GM12878 (cell line): ENCODE measurements at regions not wholly inside any gene's neighbourhood (a gene's known extent, or its start where the extent isn't known, plus 50 kb on each side); places are given as distances from the start of the nearest gene placed in this dataset.

ENCODE experiments used
- ATAC-seq: fragments of 200-7000 bp; cut with Tn5 transposase; 3 replicates; pipeline ENCODE4 v1.9.1; 2020; ENCODE audit warnings: mild to moderate bottlenecking, moderate library complexity
- BruUV-seq: library from RNA; stranded (reverse); fragments of 400-500 nt; replicated peaks from 2 replicates; lab custom pipeline; 2021; lab: Mats Ljungman, UMichigan
- CTCF ChIA-PET: fragments of 300-600 bp; sonication (Branson Sonifier 250); formaldehyde crosslinking; extraction: SDS; loops from one replicate; lab custom pipeline; 2021; ENCODE audit warnings: inconsistent platforms; lab: Yijun Ruan, JAX
- POLR2A ChIA-PET: fragments of 350-600 bp; formaldehyde crosslinking; extraction: SDS; loops from one replicate; lab custom pipeline; 2021; ENCODE audit warnings: inconsistent platforms; lab: Charles Lee
- RAD21 ChIA-PET: fragments of 300-600 bp; sonication (Branson Sonifier 250); formaldehyde crosslinking; loops from one replicate; lab custom pipeline; 2023; ENCODE audit warnings: antibody characterized with exemption; ENCODE audit not compliant: unreplicated experiment; lab: Charles Lee
- SMC1A ChIA-PET: fragments of 300-600 bp; sonication (Branson Sonifier 250); formaldehyde crosslinking; loops from one replicate; lab custom pipeline; 2023; ENCODE audit not compliant: unreplicated experiment, uncharacterized antibody; lab: Charles Lee
- DNase-seq: peaks from one replicate; pipeline ENCODE4 v3.0.0-alpha.2; 2011; ENCODE audit warnings: low read depth, low spot score
- FAIRE-seq: peaks from 3 replicates; lab custom pipeline; 2011; peaks lifted over from hg19 to GRCh38; lab: Jason Lieb, UNC
- H2AFZ ChIP-seq: 2 replicates; pipeline ENCODE4 v1.6.0; 2011; ENCODE audit warnings: low read depth, low read length, control low read depth; ENCODE audit not compliant: control insufficient read depth
- H3K27ac ChIP-seq: 2 replicates; pipeline ENCODE4 v1.5.1; 2011; ENCODE audit warnings: control low read depth; ENCODE audit not compliant: control insufficient read depth, insufficient read depth
- H3K27me3 ChIP-seq, 2 experiments: replicated peaks in 1 of 2; 2 replicates each; pipeline versions ENCODE4 v1.6.0 to v1.6.1; 2011; ENCODE audit warnings: low read length in 1 of 2; ENCODE audit not compliant: control insufficient read depth in 2 of 2, insufficient read depth in 2 of 2
- H3K36me3 ChIP-seq, 2 experiments: 2 replicates each; pipeline ENCODE4 v1.5.1; 2011; ENCODE audit warnings: low read length in 1 of 2; ENCODE audit not compliant: control insufficient read depth in 2 of 2, insufficient read depth in 2 of 2
- H3K4me1 ChIP-seq: 2 replicates; pipeline ENCODE4 v1.6.1; 2011; ENCODE audit warnings: mild to moderate bottlenecking, low read length, moderate library complexity, mixed read lengths; ENCODE audit not compliant: control insufficient read depth, insufficient read depth
- H3K4me2 ChIP-seq: 2 replicates; pipeline ENCODE4 v1.6.0; 2011; ENCODE audit warnings: control low read depth; ENCODE audit not compliant: control insufficient read depth, insufficient read depth
- H3K4me3 ChIP-seq: fragments of 200-600 bp; sonication (generic); 2 replicates; pipeline ENCODE4 v1.5.1; 2016
- H3K79me2 ChIP-seq: 2 replicates; pipeline ENCODE4 v1.6.0; 2011; ENCODE audit warnings: low read length; ENCODE audit not compliant: control insufficient read depth, insufficient read depth
- H3K9ac ChIP-seq: 2 replicates; pipeline ENCODE4 v1.8.0; 2011; ENCODE audit warnings: low read length, control low read depth, mixed read lengths; ENCODE audit not compliant: control insufficient read depth, insufficient read depth
- H3K9me3 ChIP-seq: replicated peaks from 3 replicates; pipeline ENCODE4 v1.5.1; 2011; ENCODE audit warnings: mild to moderate bottlenecking, low read length; ENCODE audit not compliant: control insufficient read depth, insufficient read depth
- H4K20me1 ChIP-seq: 2 replicates; pipeline ENCODE4 v1.6.0; 2011; ENCODE audit not compliant: control insufficient read depth, insufficient read depth
- CEBPB ChIP-seq, 2 experiments: fragments of 150-350 bp in 1 of 2; IDR thresholded peaks; 2 replicates each; pipeline ENCODE4 v1.6.1; 2012 to 2014; ENCODE audit warnings: low read depth in 2 of 2, low read length in 2 of 2, borderline replicate concordance in 1 of 2, inconsistent platforms in 1 of 2
- HDGF ChIP-seq: fragments of 450-650 bp; IDR thresholded peaks from 2 replicates; pipeline ENCODE4 v1.6.1; 2016; ENCODE audit warnings: antibody characterized with exemption
- MYC ChIP-seq: IDR thresholded peaks from 2 replicates; pipeline ENCODE4 v1.6.1; 2011; ENCODE audit warnings: mild to moderate bottlenecking, low read length, moderate library complexity, inconsistent platforms; ENCODE audit not compliant: insufficient read depth, insufficient replicate concordance, insufficient read length, severe bottlenecking
- PAX5 ChIP-seq: IDR thresholded peaks from 2 replicates; pipeline ENCODE4 v1.6.1; 2011; ENCODE audit warnings: low read depth, low read length, borderline replicate concordance
- POLR2AphosphoS5 ChIP-seq: IDR thresholded peaks from 2 replicates; pipeline ENCODE4 v1.6.1; 2011; ENCODE audit warnings: mild to moderate bottlenecking, low read length, inconsistent platforms
- SREBF1 ChIP-seq: IDR thresholded peaks from 2 replicates; pipeline ENCODE4 v1.6.1; 2012; ENCODE audit warnings: mild to moderate bottlenecking, low read length
- YY1 ChIP-seq: IDR thresholded peaks from 2 replicates; pipeline ENCODE4 v1.6.1; 2011; ENCODE audit warnings: low read depth, mild to moderate bottlenecking, low read length
- ZNF207 ChIP-seq: fragments of 450-650 bp; IDR thresholded peaks from 2 replicates; pipeline ENCODE4 v1.6.1; 2014; ENCODE audit warnings: antibody characterized with exemption, mild to moderate bottlenecking, borderline replicate concordance
- WGBS: methylation state at CpG from one replicate; pipeline ENCODE4 v1.1.6; 2016; ENCODE audit warnings: low lambda C conversion rate; ENCODE audit not compliant: insufficient replicate concordance, insufficient coverage; ENCODE audit errors: missing lambda C conversion rate; 5-methylcytosine and 5-hydroxymethylcytosine counted together
- in situ Hi-C: fragments of 300-500 bp; cut with MboI; formaldehyde crosslinking; loops from 9 replicates; pipeline ENCODE4 v1.14.3; 2018; ENCODE audit warnings: mixed read lengths
- intact Hi-C: fragments of 100-400 bp; cut with micrococcal nuclease; formaldehyde crosslinking; loops from one replicate; pipeline ENCODE4 v1.14.2; 2022; ENCODE audit not compliant: unreplicated experiment
- TF ChIP-seq, protein P1 (sequence below): IDR thresholded peaks from 2 replicates; pipeline ENCODE4 v1.6.1; 2012; ENCODE audit warnings: mild to moderate bottlenecking, low read depth, low read length

DNA sequence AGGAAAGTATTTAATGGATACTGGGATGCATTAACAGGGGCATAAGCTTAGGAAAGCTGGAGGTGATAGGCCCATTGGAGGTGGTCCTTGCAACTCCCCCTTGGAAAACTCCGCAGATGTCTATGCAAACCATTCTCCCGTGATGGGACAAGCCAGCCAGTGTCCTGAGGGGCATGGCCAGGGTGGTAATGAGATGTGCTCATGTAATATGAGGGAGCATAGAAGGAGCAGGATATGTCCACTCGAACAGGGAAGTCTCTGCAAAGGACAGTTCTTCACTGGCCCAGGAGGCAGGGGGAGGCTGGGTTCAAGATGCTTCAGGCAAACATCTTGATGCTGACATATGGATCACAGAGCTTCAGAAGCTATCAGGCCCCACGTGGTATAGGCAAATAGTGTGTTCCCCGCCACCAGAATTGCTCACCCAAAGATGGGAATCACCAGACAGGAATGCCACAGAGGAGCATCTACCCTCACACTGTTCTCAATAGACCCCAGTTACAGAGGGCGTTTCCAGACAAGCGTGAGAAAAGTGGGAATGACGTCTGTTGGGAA lies 201.6 kb upstream of the CDH4 start:
- SMC1A ChIA-PET, result no interaction called here
- Histone ChIP-seq H3K36me3 (no peaks in the 10 kb centered on the region), H3K9ac (no peak overlapping the region)
- TF ChIP-seq MYC (no peak), SREBF1 (no peak), HDGF (no peak), PAX5 (no peak), POLR2AphosphoS5 (no peak), ZNF207 (no peak), CEBPB (IDR thresholded peaks at IDR 0.05; ENCODE audit: borderline replicate concordance in 1 of 2, low read depth in 2 of 2, low read length in 2 of 2) (no peak), YY1 (no peak)
- TF ChIP-seq, protein P1, sequence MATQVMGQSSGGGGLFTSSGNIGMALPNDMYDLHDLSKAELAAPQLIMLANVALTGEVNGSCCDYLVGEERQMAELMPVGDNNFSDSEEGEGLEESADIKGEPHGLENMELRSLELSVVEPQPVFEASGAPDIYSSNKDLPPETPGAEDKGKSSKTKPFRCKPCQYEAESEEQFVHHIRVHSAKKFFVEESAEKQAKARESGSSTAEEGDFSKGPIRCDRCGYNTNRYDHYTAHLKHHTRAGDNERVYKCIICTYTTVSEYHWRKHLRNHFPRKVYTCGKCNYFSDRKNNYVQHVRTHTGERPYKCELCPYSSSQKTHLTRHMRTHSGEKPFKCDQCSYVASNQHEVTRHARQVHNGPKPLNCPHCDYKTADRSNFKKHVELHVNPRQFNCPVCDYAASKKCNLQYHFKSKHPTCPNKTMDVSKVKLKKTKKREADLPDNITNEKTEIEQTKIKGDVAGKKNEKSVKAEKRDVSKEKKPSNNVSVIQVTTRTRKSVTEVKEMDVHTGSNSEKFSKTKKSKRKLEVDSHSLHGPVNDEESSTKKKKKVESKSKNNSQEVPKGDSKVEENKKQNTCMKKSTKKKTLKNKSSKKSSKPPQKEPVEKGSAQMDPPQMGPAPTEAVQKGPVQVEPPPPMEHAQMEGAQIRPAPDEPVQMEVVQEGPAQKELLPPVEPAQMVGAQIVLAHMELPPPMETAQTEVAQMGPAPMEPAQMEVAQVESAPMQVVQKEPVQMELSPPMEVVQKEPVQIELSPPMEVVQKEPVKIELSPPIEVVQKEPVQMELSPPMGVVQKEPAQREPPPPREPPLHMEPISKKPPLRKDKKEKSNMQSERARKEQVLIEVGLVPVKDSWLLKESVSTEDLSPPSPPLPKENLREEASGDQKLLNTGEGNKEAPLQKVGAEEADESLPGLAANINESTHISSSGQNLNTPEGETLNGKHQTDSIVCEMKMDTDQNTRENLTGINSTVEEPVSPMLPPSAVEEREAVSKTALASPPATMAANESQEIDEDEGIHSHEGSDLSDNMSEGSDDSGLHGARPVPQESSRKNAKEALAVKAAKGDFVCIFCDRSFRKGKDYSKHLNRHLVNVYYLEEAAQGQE, result no peak
- TF ChIP-seq, all 136 proteins: peak for 0
- no TSS peak for BruUV-seq
- WGBS, result 9% methylated on average over 8 of the region's 8 CpGs
- Histone ChIP-seq H3K4me3 (no peak overlapping the region), H3K27ac (no peak overlapping the region), H3K4me2 (no peak overlapping the region), H3K79me2 (no peaks in the 10 kb centered on the region), H3K9me3 (no peaks in the 10 kb centered on the region; the same call in 2 of the 3 replicates), H2AFZ (no peak overlapping the region), H4K20me1 (no peaks in the 10 kb centered on the region), H3K4me1 (no peaks in the 10 kb centered on the region), H3K27me3 (no peaks in the 10 kb centered on the region)
- no peak for ATAC-seq
- in situ Hi-C loops (loop anchor here (25.0 kb wide), 1 partner anchor 88 kb away; no protein-coding TSS in a partner anchor), intact Hi-C loops (no loop called here)
- FAIRE-seq, result no peak
- DNase-seq, result no peak
- ChIA-PET POLR2A (no interaction called here), CTCF (interaction anchor here (0.9 kb wide), 1 partner anchor 9 kb away, joined by 3 read pairs; no protein-coding TSS in a partner anchor), RAD21 (no interaction called here)
